Type B pancreatic cell (in vitro differentiated cells): ENCODE measurements at regions not wholly inside any gene's neighbourhood (a gene's known extent, or its start where the extent isn't known, plus 50 kb on each side); places are given as distances from the start of the nearest gene placed in this dataset.
A peak's percentile ranks its signal among the peaks of the same experiment; 100 is the strongest.

Experiments used
- DNase-seq: peaks from one replicate; pipeline ENCODE4 v3.0.0; 2021; ENCODE audit warnings: mixed read lengths; ENCODE audit not compliant: unreplicated experiment; ENCODE audit errors: extremely low spot score
- H3K27ac Mint-ChIP-seq: 2 replicates; pipeline ENCODE4 v1.8.0; 2021; ENCODE audit warnings: mild to moderate bottlenecking, mixed read lengths
- H3K27me3 Mint-ChIP-seq: 2 replicates; pipeline ENCODE4 v1.8.0; 2021; ENCODE audit warnings: mixed read lengths
- H3K36me3 Mint-ChIP-seq: 2 replicates; pipeline ENCODE4 v1.8.0; 2021; ENCODE audit warnings: mixed read lengths
- H3K4me1 Mint-ChIP-seq: one replicate; pipeline ENCODE4 v1.8.0; 2021; ENCODE audit warnings: mixed read lengths; ENCODE audit not compliant: unreplicated experiment
- H3K4me3 Mint-ChIP-seq: 2 replicates; pipeline ENCODE4 v1.8.0; 2021; ENCODE audit warnings: mild to moderate bottlenecking, mixed read lengths
- H3K9me3 Mint-ChIP-seq: 2 replicates; pipeline ENCODE4 v1.8.0; 2021; ENCODE audit warnings: mixed read lengths
- CTCF ChIP-seq: fragments of 200-600 bp; sonication (generic); conservative IDR thresholded peaks from 2 replicates; pipeline ENCODE4 v1.5.0; 2021; ENCODE audit warnings: antibody characterized with exemption, mild to moderate bottlenecking

GRCh38 chrX:94775640-94776039 is 1101.6 kb downstream of the FAM133A start:
- no peaks in the 10 kb centered on the region for H3K36me3 Mint-ChIP-seq
- DNase-seq: no peak
- H3K4me3 Mint-ChIP-seq: no peak overlapping the region
- no peak for TF ChIP-seq CTCF
- no peaks in the 10 kb centered on the region for H3K4me1 Mint-ChIP-seq
- no peak overlapping the region for H3K27ac Mint-ChIP-seq
- no peaks in the 10 kb centered on the region for H3K9me3 Mint-ChIP-seq
- H3K27me3 Mint-ChIP-seq: no peaks in the 10 kb centered on the region

- Mint-ChIP-seq H3K27me3 (no peaks in the 10 kb centered on the region), H3K36me3 (no peaks in the 10 kb centered on the region), H3K27ac (no peak overlapping the region), H3K9me3 (no peaks in the 10 kb centered on the region), H3K4me1 (no peaks in the 10 kb centered on the region), H3K4me3 (no peak overlapping the region)
- no peak for TF ChIP-seq CTCF
- DNase-seq: no peak
Measured at GRCh38 chrX:94813541-94813940, 1139.5 kb downstream of the FAM133A start.

DNA sequence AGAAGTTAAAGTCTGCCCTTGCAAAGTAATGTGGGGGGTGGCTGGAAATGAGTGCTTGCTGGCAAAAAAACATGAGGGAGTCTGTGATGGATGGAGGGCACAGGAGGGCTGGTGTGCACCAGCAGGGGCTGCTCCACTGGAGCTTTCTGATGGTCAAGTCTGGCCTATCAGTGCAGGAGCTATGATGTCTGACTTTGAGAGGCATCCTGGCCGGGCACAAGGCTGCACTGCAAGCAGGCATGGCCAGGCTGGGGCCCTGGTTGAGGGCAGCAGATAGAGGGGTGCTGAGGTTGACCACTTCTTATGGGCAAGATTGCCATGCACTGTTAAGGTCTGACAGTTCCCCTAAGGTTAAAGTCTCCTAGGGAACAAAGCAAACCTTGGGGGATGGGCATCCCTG is 1140.2 kb downstream of the FAM133A start:
- no peaks in the 10 kb centered on the region for H3K36me3 Mint-ChIP-seq

GRCh38 chrX:94830717-94831116 is 1156.7 kb downstream of the FAM133A start:
- no peaks in the 10 kb centered on the region for H3K27me3 Mint-ChIP-seq
- no peak for DNase-seq
- no peaks in the 10 kb centered on the region for H3K36me3 Mint-ChIP-seq
- H3K27ac Mint-ChIP-seq: no peak overlapping the region
- no peaks in the 10 kb centered on the region for H3K9me3 Mint-ChIP-seq
- no peak overlapping the region for H3K4me3 Mint-ChIP-seq
- TF ChIP-seq CTCF: no peak
- H3K4me1 Mint-ChIP-seq: peaks cover 5% of the 10 kb centered on the region

More for the DNA sequence above, 1140.2 kb downstream of the FAM133A start:
- Mint-ChIP-seq H3K4me1 (no peaks in the 10 kb centered on the region), H3K4me3 (no peak overlapping the region), H3K9me3 (no peaks in the 10 kb centered on the region), H3K27me3 (no peaks in the 10 kb centered on the region), H3K27ac (no peak overlapping the region)
- no peak for TF ChIP-seq CTCF
- no peak for DNase-seq

- Mint-ChIP-seq H3K36me3 (no peaks in the 10 kb centered on the region), H3K4me1 (peaks cover 5% of the 10 kb centered on the region), H3K27ac (no peak overlapping the region), H3K4me3 (no peak overlapping the region), H3K27me3 (no peaks in the 10 kb centered on the region), H3K9me3 (no peaks in the 10 kb centered on the region)
- no peak for DNase-seq
- peak; percentile 77 for TF ChIP-seq CTCF
Measured at GRCh38 chrX:94831364-94831763, 1157.4 kb downstream of the FAM133A start.

GRCh38 chrX:94834226-94834625 is 1160.2 kb downstream of the FAM133A start:
- Mint-ChIP-seq H3K9me3 (no peaks in the 10 kb centered on the region), H3K4me3 (no peak overlapping the region), H3K4me1 (peaks cover 5% of the 10 kb centered on the region), H3K36me3 (no peaks in the 10 kb centered on the region), H3K27ac (no peak overlapping the region), H3K27me3 (no peaks in the 10 kb centered on the region)
- no peak for DNase-seq
- TF ChIP-seq CTCF: no peak
